ENCODE measurements at regions not wholly inside any gene's neighbourhood (a gene's known extent, or its start where the extent isn't known, plus 50 kb on each side); places are given as distances from the start of the nearest gene placed in this dataset.

DNA sequence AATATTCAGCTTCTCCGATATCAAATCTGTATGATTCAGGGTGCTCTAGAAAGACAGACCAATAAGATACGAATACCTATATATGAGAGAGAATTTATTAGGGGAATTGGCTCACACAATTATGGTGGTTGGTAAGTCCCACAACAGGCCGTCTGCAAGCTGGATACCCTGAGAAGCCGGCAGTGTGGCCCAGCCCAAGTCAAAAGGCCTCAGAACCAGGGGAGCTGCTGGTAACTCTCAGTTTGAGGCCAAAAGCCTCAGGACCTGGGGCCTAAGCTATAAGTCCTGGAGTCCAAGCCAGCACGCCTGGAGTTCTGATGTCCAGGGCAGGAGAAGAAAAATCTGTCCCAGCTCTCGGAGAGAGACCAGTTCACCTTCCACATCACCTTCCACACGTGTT lies 318.7 kb downstream of the BRD1 start:
- WGBS, 4 donors: 67 to 83% (median 77%) methylated on average over 5 to 7 of the region's 7 CpGs
- Histone ChIP-seq H3K4me1 (replicated peaks in 1 of 2) (no peaks in the 10 kb centered on the region), H3K9me3 (replicated peaks in 1 of 3) (peaks cover 0 to 4% (median 0%) of the 10 kb centered on the region in 3 donors), H3K36me3 (replicated peaks in 1 of 2) (no peaks in the 10 kb centered on the region), H3K27me3 (no peaks in the 10 kb centered on the region), H3K27ac (no peak overlapping the region), H3K4me3 (no peak overlapping the region)
- DNase-seq: no peak
- TF ChIP-seq POLR2A (IDR thresholded peaks at IDR 0.05): no peak
- intact Hi-C loops (cut with DNase I): no loop called here

DNA sequence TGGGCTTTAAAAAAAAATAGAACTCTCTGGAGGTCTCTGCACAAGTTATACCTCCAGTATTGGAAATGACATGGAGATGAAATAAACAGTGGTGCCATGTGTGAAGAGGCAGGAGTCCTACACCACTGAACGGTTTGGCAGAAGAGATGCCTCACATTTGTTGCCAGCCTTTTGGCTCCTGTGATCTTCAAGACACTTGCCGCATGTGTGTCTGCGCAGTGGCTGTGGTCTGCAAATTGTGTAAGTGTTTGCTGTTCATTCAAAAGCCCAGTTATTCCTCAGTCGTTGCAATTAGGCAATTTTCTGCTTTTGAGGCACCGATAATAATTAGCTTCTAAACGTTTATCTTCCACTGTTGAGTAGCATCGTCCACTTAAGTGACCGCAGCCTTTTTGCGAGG lies 319.1 kb downstream of the BRD1 start:
- intact Hi-C loops (cut with DNase I): no loop called here

DNA sequence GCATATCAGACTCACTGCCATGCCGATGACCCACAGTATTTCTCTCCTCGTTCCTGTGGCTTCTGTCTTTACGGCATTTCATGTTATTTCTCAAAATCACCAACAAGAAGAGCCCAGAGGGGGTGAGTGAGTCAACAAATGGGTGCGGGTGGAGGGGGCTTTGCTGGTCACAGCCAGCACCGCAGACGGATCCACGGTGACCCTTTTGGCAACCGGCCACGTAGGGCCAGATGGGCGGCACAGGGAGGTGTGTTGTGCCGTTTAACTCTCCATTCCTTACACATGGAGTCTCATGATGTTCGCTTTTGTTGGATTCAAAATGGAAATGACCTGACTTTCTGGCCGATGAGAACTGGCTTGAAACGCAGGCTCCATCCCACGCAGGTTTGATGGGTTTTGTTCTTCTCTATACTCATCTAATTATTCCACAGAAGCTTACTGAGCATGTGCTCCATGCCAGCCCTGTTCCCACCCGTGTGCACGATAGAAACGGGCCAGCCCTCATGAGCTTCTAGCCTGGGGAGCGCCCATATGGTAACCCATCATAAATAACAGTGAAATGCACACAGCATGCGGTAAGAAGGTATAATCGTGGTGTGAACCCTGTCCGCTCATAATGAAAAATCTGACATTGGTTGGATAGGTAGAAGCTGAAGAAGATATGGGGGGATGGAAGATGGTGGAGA lies 319.9 kb downstream of the BRD1 start:
- Histone ChIP-seq H3K4me1 (replicated peaks in 1 of 2) (no peaks in the 10 kb centered on the region), H3K27me3 (no peaks in the 10 kb centered on the region), H3K36me3 (replicated peaks in 1 of 2) (no peaks in the 10 kb centered on the region), H3K9me3 (replicated peaks in 1 of 3) (peaks cover 0 to 4% (median 0%) of the 10 kb centered on the region in 3 donors), H3K4me3 (no peak overlapping the region), H3K27ac (no peak overlapping the region)
- WGBS, 4 donors: 84 to 87% (median 84%) methylated on average over 22 of the region's 22 CpGs
- DNase-seq: no peak
- no peak for TF ChIP-seq POLR2A (IDR thresholded peaks at IDR 0.05)
- TF ChIP-seq, protein P1, sequence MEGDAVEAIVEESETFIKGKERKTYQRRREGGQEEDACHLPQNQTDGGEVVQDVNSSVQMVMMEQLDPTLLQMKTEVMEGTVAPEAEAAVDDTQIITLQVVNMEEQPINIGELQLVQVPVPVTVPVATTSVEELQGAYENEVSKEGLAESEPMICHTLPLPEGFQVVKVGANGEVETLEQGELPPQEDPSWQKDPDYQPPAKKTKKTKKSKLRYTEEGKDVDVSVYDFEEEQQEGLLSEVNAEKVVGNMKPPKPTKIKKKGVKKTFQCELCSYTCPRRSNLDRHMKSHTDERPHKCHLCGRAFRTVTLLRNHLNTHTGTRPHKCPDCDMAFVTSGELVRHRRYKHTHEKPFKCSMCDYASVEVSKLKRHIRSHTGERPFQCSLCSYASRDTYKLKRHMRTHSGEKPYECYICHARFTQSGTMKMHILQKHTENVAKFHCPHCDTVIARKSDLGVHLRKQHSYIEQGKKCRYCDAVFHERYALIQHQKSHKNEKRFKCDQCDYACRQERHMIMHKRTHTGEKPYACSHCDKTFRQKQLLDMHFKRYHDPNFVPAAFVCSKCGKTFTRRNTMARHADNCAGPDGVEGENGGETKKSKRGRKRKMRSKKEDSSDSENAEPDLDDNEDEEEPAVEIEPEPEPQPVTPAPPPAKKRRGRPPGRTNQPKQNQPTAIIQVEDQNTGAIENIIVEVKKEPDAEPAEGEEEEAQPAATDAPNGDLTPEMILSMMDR (IDR thresholded peaks at IDR 0.05): no peak
- intact Hi-C loops (cut with DNase I): no loop called here

More for the DNA sequence above, 319.1 kb downstream of the BRD1 start:
- Histone ChIP-seq H3K27ac (no peak overlapping the region), H3K36me3 (replicated peaks in 1 of 2) (no peaks in the 10 kb centered on the region), H3K27me3 (no peaks in the 10 kb centered on the region), H3K9me3 (replicated peaks in 1 of 3) (peaks cover 0 to 4% (median 0%) of the 10 kb centered on the region in 3 donors), H3K4me3 (no peak overlapping the region), H3K4me1 (replicated peaks in 1 of 2) (no peaks in the 10 kb centered on the region)
- 81 to 89% (median 84%) methylated on average over 9 of the region's 9 CpGs for WGBS, 4 donors
- no peak for DNase-seq
- TF ChIP-seq, protein P1 (IDR thresholded peaks at IDR 0.05): no peak

DNA sequence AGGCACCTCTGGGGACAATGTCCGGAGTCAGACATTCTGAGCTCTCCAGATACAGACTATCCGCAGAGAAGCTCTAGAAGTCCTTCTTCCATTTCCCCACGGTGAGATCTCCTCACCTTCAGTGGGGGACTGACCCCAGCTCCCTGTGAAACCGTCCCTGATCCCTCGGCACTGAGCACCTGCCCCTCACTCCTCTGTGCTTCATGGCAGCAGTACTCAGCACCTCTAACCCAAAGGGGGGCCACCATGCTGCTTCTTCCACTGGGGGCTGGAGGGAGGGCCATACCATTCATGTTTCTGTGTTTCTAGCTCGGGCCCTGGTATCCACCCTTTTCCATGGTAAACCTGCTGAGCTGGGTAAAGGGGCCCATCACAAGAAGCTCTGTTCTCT lies 321.7 kb downstream of the BRD1 start:
- Histone ChIP-seq H3K36me3 (replicated peaks in 1 of 2) (no peaks in the 10 kb centered on the region), H3K27ac (no peak overlapping the region), H3K4me3 (no peak overlapping the region), H3K4me1 (replicated peaks in 1 of 2) (no peaks in the 10 kb centered on the region), H3K9me3 (replicated peaks in 1 of 3) (peaks cover 0 to 3% (median 0%) of the 10 kb centered on the region in 3 donors), H3K27me3 (no peaks in the 10 kb centered on the region)
- 80 to 86% (median 82%) methylated on average over 4 to 6 of the region's 6 CpGs for WGBS, 4 donors
- DNase-seq: no peak
- intact Hi-C loops (cut with DNase I): no loop called here
- TF ChIP-seq, protein P1 (IDR thresholded peaks at IDR 0.05): no peak
- TF ChIP-seq POLR2A (IDR thresholded peaks at IDR 0.05): no peak

Measured in adrenal gland (tissue), 9 donors.